Fibroblast of villous mesenchyme (primary cell): ENCODE measurements at regions not wholly inside any gene's neighbourhood (a gene's known extent, or its start where the extent isn't known, plus 50 kb on each side); places are given as distances from the start of the nearest gene placed in this dataset.

Source experiments
- DNase-seq: peaks from one replicate; pipeline ENCODE4 v3.0.0-alpha.2; 2010; ENCODE audit warnings: low read depth
- H3K4me3 ChIP-seq: 2 replicates; pipeline ENCODE4 v1.5.1; 2011; ENCODE audit warnings: low read depth, mild to moderate bottlenecking, low read length
- CTCF ChIP-seq: IDR thresholded peaks from 2 replicates; pipeline ENCODE4 v1.5.1; 2012; ENCODE audit warnings: low read depth, mild to moderate bottlenecking, low read length; ENCODE audit not compliant: insufficient read depth

GRCh38 chrX:43560247-43560946 is 95.7 kb upstream of the MAOA start:
- TF ChIP-seq CTCF, result no peak
- DNase-seq, result no peak
- H3K4me3 ChIP-seq, result no peak overlapping the region

GRCh38 chrX:43562372-43562771 is 93.7 kb upstream of the MAOA start:
- DNase-seq, result peak; percentile 57
- no peak for TF ChIP-seq CTCF
- no peak overlapping the region for H3K4me3 ChIP-seq

- DNase-seq, result no peak
- no peak overlapping the region for H3K4me3 ChIP-seq
- no peak for TF ChIP-seq CTCF
These were observed 91.1 kb upstream of the MAOA start for GRCh38 chrX:43564953-43565352.

GRCh38 chrX:43566170-43566569 is 89.9 kb upstream of the MAOA start:
- H3K4me3 ChIP-seq, result no peak overlapping the region
- TF ChIP-seq CTCF, result no peak
- no peak for DNase-seq

GRCh38 chrX:43573441-43574015 is 82.6 kb upstream of the MAOA start:
- no peak for DNase-seq
- no peak for TF ChIP-seq CTCF
- no peak overlapping the region for H3K4me3 ChIP-seq

GRCh38 chrX:43580621-43581020 is 75.5 kb upstream of the MAOA start:
- DNase-seq, result no peak
- H3K4me3 ChIP-seq, result no peak overlapping the region
- no peak for TF ChIP-seq CTCF

GRCh38 chrX:43581167-43581566 is 74.9 kb upstream of the MAOA start:
- no peak for DNase-seq
- H3K4me3 ChIP-seq, result no peak overlapping the region
- TF ChIP-seq CTCF, result no peak
